ENCODE measurements at regions not wholly inside any gene's neighbourhood (a gene's known extent, or its start where the extent isn't known, plus 50 kb on each side); places are given as distances from the start of the nearest gene placed in this dataset.

- TF ChIP-seq, protein P1, sequence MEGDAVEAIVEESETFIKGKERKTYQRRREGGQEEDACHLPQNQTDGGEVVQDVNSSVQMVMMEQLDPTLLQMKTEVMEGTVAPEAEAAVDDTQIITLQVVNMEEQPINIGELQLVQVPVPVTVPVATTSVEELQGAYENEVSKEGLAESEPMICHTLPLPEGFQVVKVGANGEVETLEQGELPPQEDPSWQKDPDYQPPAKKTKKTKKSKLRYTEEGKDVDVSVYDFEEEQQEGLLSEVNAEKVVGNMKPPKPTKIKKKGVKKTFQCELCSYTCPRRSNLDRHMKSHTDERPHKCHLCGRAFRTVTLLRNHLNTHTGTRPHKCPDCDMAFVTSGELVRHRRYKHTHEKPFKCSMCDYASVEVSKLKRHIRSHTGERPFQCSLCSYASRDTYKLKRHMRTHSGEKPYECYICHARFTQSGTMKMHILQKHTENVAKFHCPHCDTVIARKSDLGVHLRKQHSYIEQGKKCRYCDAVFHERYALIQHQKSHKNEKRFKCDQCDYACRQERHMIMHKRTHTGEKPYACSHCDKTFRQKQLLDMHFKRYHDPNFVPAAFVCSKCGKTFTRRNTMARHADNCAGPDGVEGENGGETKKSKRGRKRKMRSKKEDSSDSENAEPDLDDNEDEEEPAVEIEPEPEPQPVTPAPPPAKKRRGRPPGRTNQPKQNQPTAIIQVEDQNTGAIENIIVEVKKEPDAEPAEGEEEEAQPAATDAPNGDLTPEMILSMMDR (IDR thresholded peaks at IDR 0.05; ENCODE audit: extremely low read depth, missing control alignments) = no peak
These were observed 162.4 kb upstream of the MYT1L start for GRCh38 chr2:2493496-2493895.

DNA sequence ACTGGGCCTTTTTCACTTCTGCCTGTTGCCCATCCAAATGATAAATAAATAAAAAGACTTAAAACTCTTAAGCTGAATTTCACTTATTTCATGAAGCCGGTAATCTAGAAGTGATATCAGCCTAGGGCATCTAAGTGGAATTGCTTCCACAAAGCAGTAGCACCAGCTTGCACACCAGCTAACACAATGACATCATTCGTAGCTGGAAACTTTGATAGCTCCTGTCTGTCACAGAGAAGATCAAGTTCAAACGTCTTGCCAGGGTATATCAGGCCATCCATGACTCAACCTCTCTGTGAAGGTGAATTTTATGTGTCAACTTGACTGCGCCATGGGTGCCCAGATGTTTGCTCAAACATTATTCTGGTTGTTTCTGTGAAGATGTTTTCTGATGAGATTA, 161.7 kb upstream of the MYT1L start:
- DNase-seq (ENCODE audit: low spot score) = no peak
- TF ChIP-seq, protein P1 (IDR thresholded peaks at IDR 0.05; ENCODE audit: extremely low read depth, missing control alignments) = no peak

More at GRCh38 chr2:2493496-2493895, 162.4 kb upstream of the MYT1L start:
- DNase-seq (ENCODE audit: low spot score) = no peak

GRCh38 chr2:2491964-2492363, 160.9 kb upstream of the MYT1L start:
- no peak for DNase-seq (ENCODE audit: low spot score)
- TF ChIP-seq, protein P1 (IDR thresholded peaks at IDR 0.05; ENCODE audit: extremely low read depth, missing control alignments) = no peak

DNA sequence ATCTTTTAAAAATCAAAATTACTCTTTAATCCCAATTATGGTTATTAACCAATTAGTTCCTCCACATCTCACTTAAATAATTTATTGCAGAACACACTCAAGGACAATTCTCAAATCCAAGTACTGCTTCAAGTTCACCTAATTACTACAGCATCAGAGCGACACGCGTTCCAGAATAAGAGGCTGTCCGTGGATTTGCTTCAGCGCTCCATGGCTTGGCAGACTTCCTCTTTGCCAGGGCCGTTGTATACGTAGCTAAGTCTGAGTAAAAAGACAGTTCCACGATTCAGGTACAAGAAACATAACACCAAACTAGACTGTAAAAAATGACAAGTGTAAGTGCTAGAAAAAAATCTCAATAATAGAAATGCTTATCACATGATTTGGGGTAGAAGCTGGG, 153.2 kb upstream of the MYT1L start:
- no peak for DNase-seq (ENCODE audit: low spot score)
- TF ChIP-seq, protein P1 (IDR thresholded peaks at IDR 0.05; ENCODE audit: extremely low read depth, missing control alignments) = no peak

DNA sequence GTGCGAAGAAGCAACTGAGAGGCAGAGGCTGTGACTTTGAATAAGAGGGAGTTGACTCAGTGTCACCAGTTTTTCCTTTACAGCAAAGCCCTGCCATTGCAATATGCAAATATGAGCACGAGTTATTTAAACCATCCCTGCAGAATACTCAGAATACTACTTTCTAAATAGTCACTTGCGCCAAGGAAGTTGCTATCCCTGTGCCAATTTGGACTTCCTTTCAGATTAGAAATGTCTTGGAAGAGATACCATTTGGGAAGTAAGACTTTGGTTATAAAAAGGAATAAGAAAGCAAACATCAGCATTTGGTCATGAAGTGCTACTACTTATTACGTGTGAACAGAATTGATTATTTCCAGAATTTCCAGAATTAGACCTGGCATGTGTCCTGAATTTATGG, 151.8 kb upstream of the MYT1L start:
- DNase-seq (ENCODE audit: low spot score) = no peak
- TF ChIP-seq, protein P1 (IDR thresholded peaks at IDR 0.05; ENCODE audit: extremely low read depth, missing control alignments) = no peak

DNA sequence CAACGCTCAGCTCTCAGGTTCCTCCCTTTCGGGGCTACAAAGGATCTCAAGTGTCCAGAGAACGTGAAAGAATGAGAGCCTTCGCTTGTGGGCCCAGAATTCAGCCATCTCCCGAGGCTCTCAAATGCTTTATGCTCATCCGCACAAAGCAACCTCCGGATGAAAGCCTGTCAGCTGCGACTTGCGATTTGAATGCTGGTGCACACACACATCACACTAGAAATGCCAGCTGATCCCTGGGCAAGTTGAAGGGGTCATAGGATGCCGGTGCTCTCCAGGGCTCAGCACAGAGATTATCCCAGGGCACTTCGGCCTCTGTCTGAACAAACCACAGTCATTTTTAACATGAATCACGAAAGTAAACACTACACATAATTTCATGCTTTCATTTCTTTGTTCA, 141.8 kb upstream of the MYT1L start:
- TF ChIP-seq, protein P1 (IDR thresholded peaks at IDR 0.05; ENCODE audit: extremely low read depth, missing control alignments) = no peak
- no peak for DNase-seq (ENCODE audit: low spot score)

- TF ChIP-seq, protein P1 (IDR thresholded peaks at IDR 0.05; ENCODE audit: extremely low read depth, missing control alignments) = no peak
- DNase-seq (ENCODE audit: low spot score) = no peak
These were observed 141.0 kb upstream of the MYT1L start for GRCh38 chr2:2472044-2472443.
